Endothelial cell (in vitro differentiated cells): ENCODE measurements at regions not wholly inside any gene's neighbourhood (a gene's known extent, or its start where the extent isn't known, plus 50 kb on each side); places are given as distances from the start of the nearest gene placed in this dataset.

Experiments
- DNase-seq: peaks from one replicate; pipeline ENCODE4 v3.0.0; 2021; ENCODE audit warnings: low spot score
- H3K27ac Mint-ChIP-seq: one replicate; pipeline ENCODE4 v1.8.0; 2021; ENCODE audit warnings: mixed read lengths, inconsistent platforms; ENCODE audit not compliant: unreplicated experiment
- H3K27me3 Mint-ChIP-seq: one replicate; pipeline ENCODE4 v1.8.0; 2021; ENCODE audit warnings: mild to moderate bottlenecking, moderate library complexity, mixed read lengths, inconsistent platforms; ENCODE audit not compliant: unreplicated experiment
- H3K36me3 Mint-ChIP-seq: one replicate; pipeline ENCODE4 v1.8.0; 2021; ENCODE audit warnings: mild to moderate bottlenecking, low read depth, mixed read lengths, inconsistent platforms; ENCODE audit not compliant: unreplicated experiment
- H3K4me1 Mint-ChIP-seq: one replicate; pipeline ENCODE4 v1.8.0; 2021; ENCODE audit warnings: mild to moderate bottlenecking, mixed read lengths, inconsistent platforms; ENCODE audit not compliant: unreplicated experiment
- H3K4me3 Mint-ChIP-seq: one replicate; pipeline ENCODE4 v1.8.0; 2021; ENCODE audit warnings: mild to moderate bottlenecking, mixed read lengths, inconsistent platforms; ENCODE audit not compliant: unreplicated experiment
- H3K9me3 Mint-ChIP-seq: one replicate; pipeline ENCODE4 v1.8.0; 2021; ENCODE audit warnings: mixed read lengths, inconsistent platforms; ENCODE audit not compliant: unreplicated experiment
- TF ChIP-seq, protein P1 (sequence below): fragments of 200-600 bp; sonication (generic); IDR thresholded peaks from one replicate; pipeline ENCODE4 v1.5.0; 2021; ENCODE audit warnings: antibody characterized with exemption; ENCODE audit not compliant: unreplicated experiment

DNA sequence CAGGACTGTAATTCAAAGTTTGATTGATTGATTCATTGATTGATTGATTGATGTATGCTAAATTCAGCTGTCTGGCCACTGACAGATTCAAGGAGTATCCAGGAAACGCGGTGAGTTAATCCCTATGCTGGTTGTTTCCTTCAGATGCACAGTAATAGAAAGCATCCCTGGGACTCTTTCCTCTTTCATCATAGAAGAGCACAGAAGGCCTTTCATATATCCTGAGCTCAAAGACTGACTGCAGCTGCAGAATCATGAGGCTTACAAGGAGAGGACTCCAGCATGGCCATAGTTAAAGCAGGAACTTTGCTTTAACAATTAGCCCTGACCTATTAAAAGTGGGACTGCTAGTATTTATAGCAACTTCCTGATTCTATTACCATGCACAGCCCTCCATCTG lies 187.7 kb upstream of the TMTC1 start:
- Mint-ChIP-seq H3K27ac (no peak overlapping the region), H3K4me1 (peaks cover 3% of the 10 kb centered on the region), H3K4me3 (no peak overlapping the region), H3K36me3 (no peaks in the 10 kb centered on the region), H3K27me3 (no peaks in the 10 kb centered on the region), H3K9me3 (no peaks in the 10 kb centered on the region)
- DNase-seq: no peak
- TF ChIP-seq, protein P1, sequence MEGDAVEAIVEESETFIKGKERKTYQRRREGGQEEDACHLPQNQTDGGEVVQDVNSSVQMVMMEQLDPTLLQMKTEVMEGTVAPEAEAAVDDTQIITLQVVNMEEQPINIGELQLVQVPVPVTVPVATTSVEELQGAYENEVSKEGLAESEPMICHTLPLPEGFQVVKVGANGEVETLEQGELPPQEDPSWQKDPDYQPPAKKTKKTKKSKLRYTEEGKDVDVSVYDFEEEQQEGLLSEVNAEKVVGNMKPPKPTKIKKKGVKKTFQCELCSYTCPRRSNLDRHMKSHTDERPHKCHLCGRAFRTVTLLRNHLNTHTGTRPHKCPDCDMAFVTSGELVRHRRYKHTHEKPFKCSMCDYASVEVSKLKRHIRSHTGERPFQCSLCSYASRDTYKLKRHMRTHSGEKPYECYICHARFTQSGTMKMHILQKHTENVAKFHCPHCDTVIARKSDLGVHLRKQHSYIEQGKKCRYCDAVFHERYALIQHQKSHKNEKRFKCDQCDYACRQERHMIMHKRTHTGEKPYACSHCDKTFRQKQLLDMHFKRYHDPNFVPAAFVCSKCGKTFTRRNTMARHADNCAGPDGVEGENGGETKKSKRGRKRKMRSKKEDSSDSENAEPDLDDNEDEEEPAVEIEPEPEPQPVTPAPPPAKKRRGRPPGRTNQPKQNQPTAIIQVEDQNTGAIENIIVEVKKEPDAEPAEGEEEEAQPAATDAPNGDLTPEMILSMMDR: no peak

DNA sequence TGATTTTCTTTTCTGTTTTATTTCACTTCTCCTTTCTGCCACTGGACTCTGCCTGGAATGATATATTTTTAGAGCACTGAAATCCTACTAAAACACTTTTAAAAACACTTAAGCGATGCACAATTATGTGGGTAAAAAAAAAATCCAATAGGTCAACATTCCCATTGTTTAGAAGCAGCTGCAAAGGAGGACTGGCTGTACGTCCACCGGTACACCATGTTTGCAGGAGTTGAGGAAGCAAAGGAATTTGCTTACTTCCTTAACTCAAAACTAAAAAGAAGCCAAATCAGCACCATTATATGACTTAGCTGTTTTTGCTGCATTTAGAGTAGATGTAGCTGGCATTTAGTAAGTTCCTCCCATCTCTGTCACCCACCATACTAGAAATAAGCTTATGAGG lies 186.8 kb upstream of the TMTC1 start:
- no peaks in the 10 kb centered on the region for H3K27me3 Mint-ChIP-seq
- no peaks in the 10 kb centered on the region for H3K9me3 Mint-ChIP-seq
- no peaks in the 10 kb centered on the region for H3K36me3 Mint-ChIP-seq
- peaks cover 3% of the 10 kb centered on the region for H3K4me1 Mint-ChIP-seq
- no peak overlapping the region for H3K27ac Mint-ChIP-seq
- DNase-seq: no peak
- H3K4me3 Mint-ChIP-seq: no peak overlapping the region
- TF ChIP-seq, protein P1: no peak

DNA sequence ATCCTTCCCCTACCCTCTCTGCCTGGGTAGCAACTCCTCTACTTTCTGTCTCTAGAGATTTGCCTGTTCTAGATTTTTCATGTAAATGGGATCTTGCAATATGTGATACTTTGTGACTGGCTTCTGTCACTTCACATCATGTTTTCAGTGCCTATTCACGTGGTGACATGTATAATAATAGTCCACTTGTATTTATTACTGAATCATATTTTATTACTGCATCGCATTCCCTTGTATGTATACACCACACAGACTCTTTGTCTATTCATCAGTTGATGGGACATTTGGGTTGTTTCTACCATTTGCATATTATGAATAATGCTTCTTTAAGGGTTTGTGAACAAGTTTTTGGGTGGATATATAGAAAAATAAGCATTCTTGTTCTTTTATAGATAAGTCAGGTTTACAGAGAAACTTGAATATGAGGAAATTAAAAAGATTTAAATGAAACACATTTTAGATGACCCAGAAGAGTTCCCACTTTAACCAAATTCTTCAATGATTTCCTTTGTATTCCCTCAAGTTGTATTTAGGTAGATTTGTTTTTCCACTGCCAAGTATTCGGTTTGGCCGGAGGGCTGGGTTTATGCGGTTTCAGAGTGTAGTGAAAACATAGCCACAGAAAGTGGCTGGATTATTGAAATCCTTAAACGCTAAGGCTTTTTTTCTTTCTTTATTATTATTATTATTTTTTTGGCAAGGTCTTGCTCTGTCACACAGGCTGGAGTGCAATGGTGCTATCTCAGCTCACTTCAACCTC lies 178.7 kb upstream of the TMTC1 start:
- TF ChIP-seq, protein P1: no peak
- H3K4me3 Mint-ChIP-seq: no peak overlapping the region

GRCh38 chr12:29961231-29961630 lies 177.5 kb upstream of the TMTC1 start:
- H3K36me3 Mint-ChIP-seq: no peaks in the 10 kb centered on the region
- TF ChIP-seq, protein P1: no peak
- no peak overlapping the region for H3K27ac Mint-ChIP-seq
- no peaks in the 10 kb centered on the region for H3K9me3 Mint-ChIP-seq
- no peaks in the 10 kb centered on the region for H3K27me3 Mint-ChIP-seq
- H3K4me1 Mint-ChIP-seq: no peaks in the 10 kb centered on the region
- no peak for DNase-seq
- no peak overlapping the region for H3K4me3 Mint-ChIP-seq

More for the DNA sequence above, 178.7 kb upstream of the TMTC1 start:
- no peaks in the 10 kb centered on the region for H3K9me3 Mint-ChIP-seq
- no peak overlapping the region for H3K27ac Mint-ChIP-seq
- H3K4me1 Mint-ChIP-seq: no peaks in the 10 kb centered on the region
- no peaks in the 10 kb centered on the region for H3K27me3 Mint-ChIP-seq
- H3K36me3 Mint-ChIP-seq: no peaks in the 10 kb centered on the region
- DNase-seq: no peak

- no peaks in the 10 kb centered on the region for H3K9me3 Mint-ChIP-seq
- H3K4me1 Mint-ChIP-seq: no peaks in the 10 kb centered on the region
- no peak overlapping the region for H3K27ac Mint-ChIP-seq
- H3K27me3 Mint-ChIP-seq: no peaks in the 10 kb centered on the region
- no peak overlapping the region for H3K4me3 Mint-ChIP-seq
- TF ChIP-seq, protein P1: no peak
- no peaks in the 10 kb centered on the region for H3K36me3 Mint-ChIP-seq
- DNase-seq: no peak
Observed at GRCh38 chr12:29960122-29960521, 176.4 kb upstream of the TMTC1 start.
